NCI-H69 (cell line): ENCODE measurements at regions not wholly inside any gene's neighbourhood (a gene's known extent, or its start where the extent isn't known, plus 50 kb on each side); places are given as distances from the start of the nearest gene placed in this dataset.

ENCODE experiments used
- DNase-seq: peaks from one replicate; lab custom pipeline; 2025; lab: John Stamatoyannopoulos, UW

DNA sequence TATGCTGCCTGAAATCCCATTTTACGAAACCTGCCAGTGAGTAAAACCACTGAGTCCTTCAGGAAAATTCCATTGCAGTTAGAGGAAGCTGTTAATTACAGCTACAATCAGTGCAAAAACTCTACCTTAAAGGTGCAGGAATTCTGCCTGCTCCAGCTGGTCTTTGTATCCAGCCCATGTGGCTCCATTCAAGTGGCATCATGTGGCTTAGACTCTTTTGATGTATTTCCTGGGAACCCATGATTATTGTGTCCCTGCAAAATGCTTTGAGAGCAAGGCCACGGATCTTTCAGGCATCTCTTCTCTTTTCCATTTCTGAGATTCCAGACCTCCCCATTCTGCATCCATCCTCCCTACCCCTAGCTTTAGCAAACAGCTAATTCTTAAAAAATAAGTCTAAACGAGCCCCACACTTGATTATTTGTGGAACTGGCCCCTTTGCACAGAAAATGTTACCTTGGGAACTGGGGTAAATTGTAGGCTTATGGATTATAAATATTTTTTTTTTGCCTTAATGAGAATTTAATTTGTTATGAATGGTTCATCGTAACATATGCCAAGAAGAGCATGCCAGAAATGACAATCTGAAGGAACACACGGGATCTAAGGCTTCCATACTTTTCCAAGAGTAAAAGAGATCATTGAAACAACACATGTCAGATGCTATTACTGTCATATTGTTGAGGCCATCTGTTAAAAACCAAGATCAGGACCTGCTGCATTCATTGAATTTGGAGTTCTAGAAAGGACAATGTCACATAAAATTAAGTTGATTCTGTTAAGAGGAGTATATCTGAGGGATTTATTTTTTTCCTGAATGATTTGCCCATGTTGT lies 144.6 kb downstream of the TPH2 start:
- DNase-seq: peak; percentile 39

DNA sequence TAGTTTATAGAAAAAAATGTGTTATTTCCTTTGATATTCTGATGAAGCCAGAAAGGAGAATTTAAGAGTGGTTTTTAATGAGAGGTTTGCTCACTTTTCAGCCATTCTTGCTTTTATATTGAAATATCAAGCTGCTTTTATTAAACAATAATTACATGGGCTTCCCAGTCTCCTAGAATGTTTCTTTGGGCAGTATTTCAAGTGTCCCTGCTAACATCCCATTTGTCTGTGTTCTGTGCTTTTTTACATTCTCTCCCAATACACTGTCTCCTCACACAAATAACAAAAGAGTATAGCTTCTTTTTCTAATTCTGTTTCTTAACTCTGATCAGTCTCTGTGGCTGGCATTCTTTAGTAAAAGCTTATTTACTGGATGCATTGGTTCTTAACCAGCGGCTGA lies 145.4 kb downstream of the TPH2 start:
- DNase-seq: no peak

DNA sequence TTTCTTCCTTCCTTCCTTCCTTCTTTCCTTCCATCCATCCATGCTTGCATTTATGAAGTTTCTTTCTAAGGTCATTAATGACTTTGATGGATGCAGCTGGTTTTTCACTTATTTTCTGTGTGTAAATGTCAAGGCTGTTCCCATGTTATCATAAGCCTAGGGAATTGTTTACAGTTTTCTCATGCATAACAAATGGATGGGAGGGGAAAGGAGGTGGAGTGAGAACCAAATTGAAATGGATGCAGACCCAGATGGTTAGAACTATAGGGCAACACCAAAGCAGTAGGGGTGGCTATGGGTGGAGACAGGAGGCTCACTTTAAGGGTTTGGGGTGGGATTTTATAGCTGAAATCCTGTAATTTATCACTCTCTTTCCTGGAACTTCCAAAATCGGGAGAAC lies 146.2 kb downstream of the TPH2 start:
- peak; percentile 49 for DNase-seq

DNA sequence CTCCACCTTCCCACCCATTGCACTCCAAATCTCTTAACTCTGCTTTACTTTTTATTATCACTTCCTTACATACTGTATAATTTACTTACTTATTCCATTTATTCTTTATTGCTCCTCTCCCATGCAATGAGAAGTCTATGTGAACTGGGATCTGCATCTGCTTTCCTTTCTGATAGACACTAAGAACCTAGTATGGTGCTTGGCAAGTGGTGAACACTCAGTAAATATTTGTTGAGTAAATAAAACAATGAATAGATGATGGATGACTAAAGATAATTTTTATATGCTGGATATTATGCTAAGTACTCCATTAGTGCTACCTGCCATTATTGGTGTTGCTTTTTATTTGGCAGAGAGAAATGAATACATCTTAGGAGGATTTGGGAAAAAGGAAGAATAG lies 151.0 kb downstream of the TPH2 start:
- DNase-seq: peak; percentile 98

DNA sequence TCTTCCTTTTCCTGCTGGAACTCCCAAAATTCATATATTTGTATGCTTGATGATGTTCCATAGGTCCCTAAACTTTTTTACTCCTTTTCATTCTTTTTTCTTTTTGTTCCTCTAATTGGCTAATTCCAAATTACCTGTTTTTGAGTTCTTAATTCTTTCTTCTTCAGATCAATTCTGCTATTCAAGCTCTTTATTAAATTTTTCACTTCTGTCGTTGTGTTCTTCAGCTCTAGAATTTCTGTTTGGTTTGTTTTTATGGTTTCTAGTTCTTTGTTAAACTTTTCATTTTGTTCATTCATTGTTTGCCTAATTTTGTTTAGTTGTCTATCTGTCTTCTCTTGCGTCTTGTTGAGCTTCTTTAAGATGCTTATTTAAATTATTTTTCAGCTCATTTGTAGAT lies 154.8 kb downstream of the TPH2 start:
- no peak for DNase-seq

DNA sequence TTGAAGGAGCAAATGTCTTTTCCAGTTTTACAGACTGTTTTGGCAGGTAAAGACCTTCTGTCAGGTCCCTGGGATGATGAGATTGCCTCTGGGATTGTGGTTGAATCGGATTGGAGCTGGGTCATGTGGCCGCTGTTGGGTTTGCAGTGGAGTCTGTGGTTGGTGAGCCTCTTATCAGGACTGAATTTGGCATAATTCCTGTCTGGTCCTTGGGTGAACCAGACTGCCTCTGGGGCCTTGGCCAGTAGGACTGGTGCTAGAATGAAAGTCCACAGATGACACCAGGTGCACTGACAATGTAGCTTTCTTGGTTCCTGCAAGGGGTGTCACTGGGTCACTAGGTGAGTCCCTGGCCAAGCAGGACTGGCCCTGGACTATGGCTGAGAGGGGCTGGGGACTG lies 155.3 kb downstream of the TPH2 start:
- no peak for DNase-seq

DNA sequence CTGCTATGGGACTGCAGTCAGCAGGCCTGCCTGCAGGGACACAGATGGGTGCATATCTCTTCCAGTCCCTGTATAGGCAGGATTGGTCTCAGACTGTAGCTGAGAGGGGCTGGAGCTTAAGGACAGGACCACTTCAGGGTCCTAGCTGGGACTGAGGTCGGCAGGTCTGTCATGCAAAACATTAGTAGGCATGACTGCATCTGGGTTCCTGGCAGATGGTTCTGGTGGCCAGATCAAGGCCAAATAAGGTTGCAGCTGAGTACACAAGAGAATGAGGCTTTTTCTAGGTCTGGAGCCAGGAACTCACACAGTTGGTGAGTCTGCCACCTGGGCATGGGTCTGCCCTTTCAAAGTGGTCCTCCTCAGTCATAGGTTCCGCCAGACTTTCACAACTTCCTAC lies 155.8 kb downstream of the TPH2 start:
- DNase-seq: peak; percentile 46

DNA sequence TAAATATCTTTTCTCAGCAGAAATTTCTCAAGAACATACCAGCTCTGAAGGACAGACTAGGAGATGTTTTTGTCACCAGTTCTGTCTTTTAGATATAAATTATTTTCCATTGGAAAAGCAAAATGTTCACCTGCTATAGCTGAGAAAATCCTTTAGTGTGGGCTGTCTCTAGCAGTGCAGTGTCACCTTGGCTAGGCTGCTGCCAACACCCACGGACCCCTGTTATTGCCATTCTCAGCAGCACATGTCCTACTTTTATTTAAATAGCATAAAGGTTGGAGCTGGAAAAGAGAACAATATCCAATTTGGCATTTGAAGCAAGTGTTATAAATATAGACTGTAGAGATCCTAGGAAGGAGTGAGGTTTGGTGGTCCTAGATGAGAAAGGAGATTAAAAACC lies 156.4 kb downstream of the TPH2 start:
- DNase-seq: no peak

DNA sequence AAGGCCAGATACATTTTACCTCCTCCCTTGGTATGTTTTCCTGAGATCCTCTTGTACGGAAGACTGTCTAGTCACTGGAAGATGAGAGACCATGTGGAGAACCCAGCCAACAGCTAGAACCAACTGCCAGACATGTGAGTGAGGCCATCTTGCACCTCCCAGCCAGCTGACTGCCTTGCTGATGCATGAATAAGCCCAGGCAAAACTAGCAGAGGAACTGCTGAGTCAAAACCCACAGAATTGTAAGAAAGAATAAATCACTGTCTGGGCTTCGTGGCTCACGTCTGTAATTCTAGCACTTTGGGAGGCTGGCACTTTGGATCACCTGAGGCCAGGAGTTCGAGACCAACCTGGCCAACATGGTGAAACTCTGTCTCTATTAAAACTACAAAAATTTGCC lies 160.0 kb downstream of the TPH2 start:
- DNase-seq: no peak

DNA sequence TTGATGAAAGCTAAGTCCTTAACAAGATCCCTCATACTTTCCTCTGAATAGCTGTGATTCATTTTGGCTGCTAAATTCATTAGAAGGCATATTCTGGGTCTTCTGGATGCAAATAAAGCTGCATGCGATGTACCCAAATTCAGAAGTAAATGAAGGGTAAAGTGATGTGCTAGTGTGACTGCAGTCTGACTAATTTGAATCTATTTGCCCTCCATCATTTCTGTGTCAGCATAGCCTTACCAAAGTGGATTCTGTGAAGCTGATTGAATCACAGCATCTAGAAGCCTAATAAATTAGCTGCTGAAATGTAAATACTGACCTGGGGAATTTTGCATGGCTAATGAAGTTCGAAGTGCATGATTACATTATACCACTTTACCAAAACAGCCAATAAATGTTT lies 162.2 kb downstream of the TPH2 start:
- peak; percentile 55 for DNase-seq

DNA sequence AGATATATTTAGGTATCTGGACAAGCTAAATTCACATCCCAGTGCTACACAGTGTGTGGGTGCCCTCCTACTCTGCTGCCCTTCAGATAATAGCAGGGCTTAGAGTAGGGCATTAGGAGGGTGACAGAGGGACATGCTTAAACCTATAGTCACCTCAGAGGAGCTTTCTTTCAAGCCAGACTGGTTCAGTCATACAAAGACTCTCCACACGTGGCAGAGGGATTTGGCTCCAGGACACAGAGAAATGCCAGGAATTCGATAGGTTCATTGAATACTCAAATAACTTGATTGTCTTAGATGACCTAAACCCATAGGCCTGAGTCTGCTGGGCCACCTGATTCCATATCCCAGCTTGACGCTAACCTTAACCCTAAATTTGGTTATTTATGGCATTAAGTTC lies 163.5 kb downstream of the TPH2 start:
- peak; percentile 58 for DNase-seq

DNA sequence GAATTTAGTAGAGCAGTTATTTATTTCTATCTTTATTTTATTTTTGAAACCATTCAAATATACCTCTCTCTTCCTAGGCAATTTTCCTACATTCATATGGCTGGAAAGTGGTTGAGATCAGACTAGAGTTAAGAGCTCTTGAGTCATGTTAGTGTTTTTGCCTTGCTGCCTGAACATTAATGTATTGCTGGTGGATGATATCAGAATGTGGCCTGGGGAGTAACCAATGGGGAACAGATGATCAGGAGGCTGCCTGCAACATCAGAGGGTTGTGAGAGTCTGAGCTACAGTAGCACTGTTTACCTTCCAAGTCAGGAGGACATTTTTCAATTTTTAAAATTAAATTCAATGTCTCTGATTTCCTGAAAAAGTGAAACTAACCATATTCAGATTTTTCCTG lies 166.3 kb upstream of the TRHDE start:
- DNase-seq: peak; percentile 33

DNA sequence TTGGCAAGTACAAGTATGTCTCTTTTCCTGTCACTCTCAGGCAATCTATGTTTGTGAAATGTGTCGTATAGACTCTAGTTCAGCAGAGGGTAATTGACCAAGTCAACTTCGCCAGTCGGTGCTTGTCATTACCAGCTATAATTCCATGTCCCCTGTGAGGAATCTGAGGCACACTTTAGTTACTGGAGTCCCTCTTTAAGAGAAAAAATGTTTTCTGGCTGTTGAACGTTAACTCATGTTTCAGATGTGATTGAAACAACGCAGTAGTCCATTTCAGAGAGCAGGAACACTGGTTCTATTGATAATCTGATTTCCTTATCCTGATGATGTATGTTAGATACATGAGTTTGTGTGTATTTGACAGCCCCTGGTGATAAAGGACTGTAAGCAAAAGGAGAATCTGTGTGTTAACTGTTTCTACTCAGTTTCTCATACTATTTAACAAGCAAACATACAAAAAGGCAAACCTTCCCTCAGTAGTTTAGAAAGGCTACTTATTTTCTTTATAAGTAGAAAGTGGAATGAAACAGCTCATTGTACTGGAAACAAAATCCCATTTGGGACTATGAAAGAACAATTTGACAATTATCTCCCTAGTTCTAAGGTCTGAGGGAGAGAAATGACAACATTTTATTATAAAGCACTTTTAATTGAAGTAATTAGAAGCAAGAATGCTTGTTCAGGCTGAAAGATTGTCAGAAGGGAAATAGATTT lies 161.1 kb upstream of the TRHDE start:
- DNase-seq: no peak

DNA sequence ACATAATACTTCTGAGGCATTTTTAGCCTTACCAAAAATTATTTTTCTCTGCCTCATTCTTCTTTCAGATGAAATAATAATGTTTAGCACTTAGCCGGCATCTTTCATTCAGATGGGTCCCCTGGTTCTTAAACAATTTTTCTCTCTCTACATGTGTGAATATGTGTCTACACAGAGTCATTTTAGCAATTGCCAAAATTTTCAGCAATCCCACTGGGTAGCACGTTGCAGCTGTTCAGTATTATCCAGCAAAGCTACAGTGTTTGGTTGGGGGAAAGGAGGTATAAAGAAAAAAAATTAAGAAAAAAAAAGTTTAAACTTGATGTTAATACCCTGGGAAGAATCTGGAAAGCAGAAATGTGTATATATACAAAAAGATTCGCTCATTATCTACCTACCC lies 160.5 kb upstream of the TRHDE start:
- no peak for DNase-seq

DNA sequence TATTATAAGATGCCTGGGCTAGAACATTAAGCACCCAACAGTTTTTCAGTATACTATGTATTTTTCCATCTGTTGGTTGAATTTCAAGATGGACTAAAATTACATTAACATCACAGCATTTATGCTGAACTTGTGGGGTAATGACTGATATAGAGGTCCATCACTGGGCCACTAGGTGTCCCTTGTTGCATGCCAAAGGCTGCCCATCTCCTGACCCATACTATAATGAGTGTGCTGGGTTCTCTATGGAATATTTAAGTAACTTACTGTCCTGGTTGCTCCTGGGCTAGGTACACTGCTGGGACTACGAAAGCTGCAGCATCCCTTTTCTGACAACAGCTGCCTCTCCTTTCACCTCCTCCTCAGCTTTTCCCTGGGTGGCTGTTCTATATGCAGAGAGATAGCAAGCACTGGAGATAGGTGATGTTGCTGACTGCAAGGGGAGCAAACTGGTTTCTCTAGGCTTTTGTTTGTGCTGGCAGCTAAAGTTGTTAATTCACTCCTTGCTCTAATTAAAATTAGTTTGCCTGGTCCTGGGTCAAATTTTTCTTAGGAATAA lies 138.6 kb upstream of the TRHDE start:
- peak; percentile 32 for DNase-seq

DNA sequence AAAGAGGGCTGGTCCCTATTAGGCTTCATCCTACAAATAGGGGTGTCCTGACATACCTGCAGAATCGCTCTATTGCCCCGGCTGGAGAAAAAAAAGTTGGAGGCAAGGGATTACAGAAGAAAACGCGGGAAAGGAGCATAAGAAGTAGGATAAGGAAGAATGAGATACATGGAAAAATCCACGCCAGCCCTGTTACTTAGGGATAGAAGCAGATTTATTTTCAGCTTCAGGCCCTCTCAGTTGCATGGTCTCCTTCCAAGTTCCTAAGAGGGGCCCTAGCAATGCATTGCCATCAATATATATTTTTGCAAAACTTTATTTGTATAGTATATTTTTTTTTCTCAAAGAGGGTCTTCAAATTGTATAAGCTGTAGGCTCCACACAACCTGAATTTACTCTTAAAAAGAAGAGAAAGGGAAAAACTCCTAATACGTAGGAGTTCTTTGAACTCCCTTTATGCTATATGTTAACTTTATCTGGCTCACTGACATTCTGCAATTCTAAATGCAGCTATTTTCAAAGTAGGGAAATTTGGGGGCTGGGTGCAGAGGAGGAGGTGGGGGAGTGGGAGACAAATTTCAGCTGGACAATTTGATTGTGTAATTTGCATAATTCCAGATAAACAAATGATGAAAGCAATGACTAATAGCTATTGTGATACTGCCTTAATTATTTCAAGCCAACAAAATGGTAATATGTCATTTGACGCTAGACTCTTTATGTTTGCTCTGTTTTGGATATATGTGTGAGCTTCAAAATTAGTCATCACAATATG lies 137.7 kb upstream of the TRHDE start:
- peak; percentile 61 for DNase-seq

DNA sequence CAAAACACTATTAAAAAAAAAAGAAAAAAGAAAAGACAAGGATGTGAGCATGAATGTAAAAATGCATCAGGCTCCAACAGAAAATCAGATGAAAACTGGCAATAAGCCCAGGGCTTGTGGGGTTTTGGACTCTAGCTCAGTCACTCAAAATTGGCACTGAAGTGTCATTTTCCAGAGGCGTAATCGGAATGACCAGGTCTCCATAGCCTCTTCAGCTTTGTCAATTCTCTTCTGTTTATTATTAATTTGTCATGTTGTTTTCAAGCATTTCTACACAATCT lies 137.2 kb upstream of the TRHDE start:
- peak; percentile 61 for DNase-seq

DNA sequence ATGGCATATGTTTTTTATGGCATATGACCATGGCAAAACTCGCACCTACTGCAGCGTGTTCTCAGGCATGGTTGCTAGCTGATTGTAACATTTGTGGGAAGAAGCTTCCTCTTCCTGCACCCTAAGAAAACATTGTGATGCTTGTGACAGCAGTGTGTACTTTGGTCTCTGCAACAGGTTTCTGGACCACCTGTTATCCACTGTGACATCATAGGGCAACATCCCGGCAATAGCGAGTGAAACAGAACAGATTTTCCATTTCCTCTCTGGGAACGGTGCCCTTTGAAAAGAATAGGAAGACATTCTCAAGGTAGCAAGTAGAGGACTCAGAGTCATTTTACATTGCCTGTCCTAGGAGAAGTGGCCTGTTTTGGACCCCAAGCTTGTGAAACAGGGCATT lies 135.4 kb upstream of the TRHDE start:
- DNase-seq: no peak

DNA sequence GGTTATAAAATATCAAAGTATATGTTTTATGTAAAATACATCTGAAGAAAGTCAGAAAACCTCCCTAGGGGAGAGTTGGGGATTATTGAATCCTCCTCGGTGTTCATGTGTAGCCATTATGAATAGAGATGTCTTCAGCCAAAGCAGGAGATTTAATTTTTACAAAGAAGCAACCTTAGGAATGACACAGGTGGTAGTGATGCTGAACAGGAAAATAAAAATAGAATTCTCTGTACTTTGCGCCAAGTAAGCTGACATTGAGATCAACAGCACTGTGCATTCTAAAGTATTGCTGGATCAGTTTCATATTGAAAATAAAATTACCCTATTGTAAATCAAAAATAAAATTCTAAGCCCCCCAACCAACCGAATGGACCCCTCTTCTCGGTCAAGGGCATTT lies 132.8 kb upstream of the TRHDE start:
- no peak for DNase-seq

DNA sequence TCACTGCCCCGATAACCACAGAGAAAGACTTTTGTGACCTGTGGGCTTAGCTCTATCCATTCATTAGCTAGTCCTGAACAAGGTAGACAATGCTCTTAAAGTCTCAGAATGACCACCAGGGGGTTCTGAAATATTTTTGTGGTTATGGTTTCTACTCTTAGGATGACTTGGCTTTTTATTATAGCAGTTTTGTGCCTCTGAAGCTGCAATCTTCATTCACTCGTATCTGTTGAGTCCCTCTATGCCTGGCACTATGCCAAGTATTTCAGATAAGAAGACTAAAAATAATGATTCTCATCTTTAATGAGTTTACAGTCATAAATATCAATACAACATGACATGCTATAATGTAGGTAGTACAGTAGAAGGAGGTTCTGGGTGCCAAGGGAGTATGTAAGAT lies 130.8 kb upstream of the TRHDE start:
- no peak for DNase-seq

DNA sequence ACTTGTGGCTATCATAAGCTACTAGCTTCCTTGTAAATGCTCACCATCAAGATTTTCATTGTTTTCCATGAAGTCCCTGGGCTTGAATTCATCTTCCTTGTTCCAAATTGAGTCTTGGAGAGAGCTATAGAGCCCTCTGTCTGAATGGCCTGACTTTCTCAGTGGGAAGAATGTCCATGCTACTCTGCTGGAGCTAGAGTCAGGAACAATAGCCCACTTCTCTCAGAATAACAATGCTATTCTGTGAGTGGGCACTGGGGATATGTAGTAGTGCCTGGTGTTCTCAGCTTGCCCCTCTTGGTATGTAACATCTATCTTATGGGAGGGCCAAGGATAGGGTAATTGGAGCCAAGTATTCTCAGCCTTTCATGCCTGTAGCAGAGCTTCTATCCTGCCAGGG lies 127.6 kb upstream of the TRHDE start:
- DNase-seq: no peak

DNA sequence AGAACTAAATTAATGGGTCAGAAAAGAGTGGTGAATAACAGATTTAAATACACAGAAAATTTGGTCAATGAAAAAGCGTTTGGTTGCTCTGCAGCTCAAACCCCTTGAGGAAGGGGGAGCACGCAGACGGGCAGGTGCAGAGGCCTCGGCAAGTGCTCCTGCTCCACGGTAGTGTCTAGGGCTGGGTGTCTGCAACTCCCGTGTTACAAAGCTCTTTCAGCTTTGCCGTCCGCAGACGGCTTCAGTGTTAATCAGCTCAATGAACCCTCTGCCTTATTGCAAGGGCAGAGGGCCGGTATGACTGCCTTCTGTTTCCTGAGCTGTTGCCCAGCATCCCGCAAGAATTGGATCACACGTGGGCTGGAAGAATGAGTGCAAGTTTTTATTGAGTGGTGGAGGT lies 125.7 kb upstream of the TRHDE start:
- DNase-seq: no peak

DNA sequence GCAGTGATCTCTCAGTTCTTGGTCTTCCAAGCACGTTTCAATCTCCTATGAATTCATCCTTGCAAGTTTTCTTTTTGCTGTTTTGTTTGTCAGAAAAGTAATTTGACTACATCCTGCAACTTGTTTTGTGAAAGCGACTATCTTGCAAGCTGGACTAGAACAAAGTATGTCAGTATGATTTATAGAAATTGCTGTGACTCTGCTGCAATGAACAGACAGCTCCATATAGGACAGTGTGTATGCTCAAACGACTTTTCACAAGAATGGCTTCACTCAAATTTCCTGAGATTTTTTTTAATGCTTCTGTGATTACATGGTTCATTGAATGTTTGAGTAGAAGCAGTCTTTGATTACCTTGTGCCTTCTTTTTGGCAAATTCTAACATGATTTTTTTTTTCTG lies 123.5 kb upstream of the TRHDE start:
- peak; percentile 79 for DNase-seq
